Globus pallidus (tissue), 1 donor: ENCODE measurements at regions not wholly inside any gene's neighbourhood (a gene's known extent, or its start where the extent isn't known, plus 50 kb on each side); places are given as distances from the start of the nearest gene placed in this dataset.

Experiments used
- DNase-seq: peaks from one replicate; pipeline ENCODE4 v3.0.0-alpha.2; 2015; ENCODE audit warnings: low spot score

GRCh38 chr6:165823609-165824326 is 160.7 kb upstream of the PDE10A start:
- no peak for DNase-seq

GRCh38 chr6:165822501-165822900 is 159.5 kb upstream of the PDE10A start:
- DNase-seq: no peak

- no peak for DNase-seq
Observed at GRCh38 chr6:165821754-165822153, 158.7 kb upstream of the PDE10A start.

GRCh38 chr6:165820934-165821333 is 157.9 kb upstream of the PDE10A start:
- DNase-seq: no peak

- DNase-seq: no peak
Observed at GRCh38 chr6:165820407-165820806, 157.4 kb upstream of the PDE10A start.

- DNase-seq: no peak
Observed at GRCh38 chr6:165819394-165819793, 156.4 kb upstream of the PDE10A start.

DNA sequence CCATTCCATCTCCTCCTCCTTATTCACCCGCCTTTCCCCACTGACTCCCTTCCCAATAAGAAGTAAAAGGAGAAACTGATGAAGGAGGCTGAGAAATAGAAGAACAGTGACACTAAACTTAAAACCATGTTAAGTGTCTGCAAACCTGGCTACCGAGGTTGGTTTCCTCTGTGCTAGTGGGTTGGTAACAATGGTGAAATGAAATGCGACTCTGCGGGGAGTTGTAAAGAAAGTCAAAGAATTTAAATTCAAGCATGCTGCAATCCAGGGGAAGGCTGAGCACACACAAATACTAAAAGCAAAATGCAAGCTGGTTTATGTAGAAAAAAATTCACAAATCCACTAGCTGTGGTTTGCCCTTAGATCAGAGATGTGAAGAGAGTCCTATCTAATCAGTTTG is 155.2 kb upstream of the PDE10A start:
- no peak for DNase-seq

GRCh38 chr6:165817771-165818170 is 154.7 kb upstream of the PDE10A start:
- DNase-seq: no peak

- no peak for DNase-seq
Observed at GRCh38 chr6:165817148-165817547, 154.1 kb upstream of the PDE10A start.

GRCh38 chr6:165814679-165815078 is 151.6 kb upstream of the PDE10A start:
- DNase-seq: no peak

- no peak for DNase-seq
Observed at GRCh38 chr6:165811512-165811911, 148.5 kb upstream of the PDE10A start.

GRCh38 chr6:165808021-165808420 is 145.0 kb upstream of the PDE10A start:
- DNase-seq: no peak

GRCh38 chr6:165807249-165807960 is 144.4 kb upstream of the PDE10A start:
- DNase-seq: no peak

- DNase-seq: no peak
Observed at GRCh38 chr6:165806126-165806810, 143.2 kb upstream of the PDE10A start.

GRCh38 chr6:165805636-165806035 is 142.6 kb upstream of the PDE10A start:
- no peak for DNase-seq

GRCh38 chr6:165805067-165805555 is 142.1 kb upstream of the PDE10A start:
- no peak for DNase-seq

GRCh38 chr6:165804331-165805066 is 141.5 kb upstream of the PDE10A start:
- no peak for DNase-seq

- no peak for DNase-seq
Observed at GRCh38 chr6:165800337-165800736, 137.3 kb upstream of the PDE10A start.

DNA sequence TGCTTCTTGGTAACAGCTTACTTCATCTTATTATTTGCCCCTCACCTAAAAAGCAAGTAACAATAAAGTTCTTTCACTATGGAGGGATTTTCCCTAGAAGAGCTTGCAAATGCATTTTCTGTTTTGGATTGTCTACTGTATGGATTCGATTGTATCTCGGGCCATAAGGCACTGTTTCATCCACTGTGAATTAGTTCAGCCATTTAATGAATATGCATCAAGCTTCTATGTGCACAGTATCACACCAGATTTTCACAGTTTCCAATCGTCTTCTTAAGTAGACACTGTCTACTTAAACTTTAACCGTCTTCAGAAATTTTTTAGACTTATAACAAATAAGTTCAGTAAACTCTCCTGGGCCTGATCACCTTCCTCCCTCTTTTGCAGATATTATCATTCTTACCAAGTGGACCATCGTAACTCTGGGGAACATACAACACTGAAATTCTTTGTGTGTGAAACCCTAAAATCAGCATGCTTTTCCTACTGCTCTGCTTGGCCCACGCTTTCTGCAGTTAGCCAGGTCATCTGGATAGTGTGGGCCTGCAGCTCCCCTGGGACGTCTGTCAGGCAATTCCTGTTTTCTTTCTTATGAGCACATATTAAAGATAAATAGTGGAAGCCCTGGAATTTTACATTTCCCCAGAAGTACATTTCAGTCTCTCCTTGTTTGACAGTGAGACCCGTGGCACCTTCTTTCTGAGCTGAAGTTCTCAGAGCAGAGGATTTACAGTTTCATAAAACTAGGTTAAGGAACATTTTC is 136.5 kb upstream of the PDE10A start:
- no peak for DNase-seq

GRCh38 chr6:165798991-165799390 is 135.9 kb upstream of the PDE10A start:
- DNase-seq: no peak

GRCh38 chr6:165794179-165794601 is 131.1 kb upstream of the PDE10A start:
- no peak for DNase-seq
